GM18873 (cell line): ENCODE measurements at regions not wholly inside any gene's neighbourhood (a gene's known extent, or its start where the extent isn't known, plus 50 kb on each side); places are given as distances from the start of the nearest gene placed in this dataset.

Experiments
- ATAC-seq: cut with Tn5 transposase; IDR thresholded peaks from one replicate; pipeline ENCODE4 v1.9.1; 2021; ENCODE audit warnings: mild to moderate bottlenecking, moderate library complexity, moderate number of reproducible peaks; ENCODE audit not compliant: unreplicated experiment, low FRiP score

GRCh38 chr12:89258240-89258969 is 93.9 kb downstream of the DUSP6 start:
- no peak for ATAC-seq

- no peak for ATAC-seq
Observed at GRCh38 chr12:89257340-89257739, 95.0 kb downstream of the DUSP6 start.

- ATAC-seq, result no peak
Observed at GRCh38 chr12:89256060-89256459, 96.2 kb downstream of the DUSP6 start.

- no peak for ATAC-seq
Observed at GRCh38 chr12:89253488-89253887, 98.8 kb downstream of the DUSP6 start.

GRCh38 chr12:89252284-89252683 is 100.0 kb downstream of the DUSP6 start:
- no peak for ATAC-seq

GRCh38 chr12:89251342-89252271 is 100.7 kb downstream of the DUSP6 start:
- no peak for ATAC-seq

GRCh38 chr12:89250636-89251035 is 101.7 kb downstream of the DUSP6 start:
- ATAC-seq, result no peak

- no peak for ATAC-seq
Observed at GRCh38 chr12:89250213-89250612, 102.1 kb downstream of the DUSP6 start.

GRCh38 chr12:89247967-89248366 is 104.3 kb downstream of the DUSP6 start:
- no peak for ATAC-seq

GRCh38 chr12:89247541-89247942 is 104.8 kb downstream of the DUSP6 start:
- ATAC-seq, result no peak

- ATAC-seq, result no peak
Observed at GRCh38 chr12:89245090-89245489, 107.2 kb downstream of the DUSP6 start.

GRCh38 chr12:89244536-89244935 is 107.8 kb downstream of the DUSP6 start:
- ATAC-seq, result no peak

- ATAC-seq, result no peak
Observed at GRCh38 chr12:89243771-89244170, 108.5 kb downstream of the DUSP6 start.

GRCh38 chr12:89239534-89239933 is 112.8 kb downstream of the DUSP6 start:
- no peak for ATAC-seq

- ATAC-seq, result no peak
Observed at GRCh38 chr12:89238593-89238992, 113.7 kb downstream of the DUSP6 start.

GRCh38 chr12:89237763-89238162 is 114.5 kb downstream of the DUSP6 start:
- no peak for ATAC-seq

- no peak for ATAC-seq
Observed at GRCh38 chr12:89236748-89237383, 115.4 kb downstream of the DUSP6 start.

GRCh38 chr12:89236237-89236636 is 116.1 kb downstream of the DUSP6 start:
- ATAC-seq, result no peak

GRCh38 chr12:89235189-89235993 is 116.9 kb downstream of the DUSP6 start:
- no peak for ATAC-seq
